ENCODE measurements at regions not wholly inside any gene's neighbourhood (a gene's known extent, or its start where the extent isn't known, plus 50 kb on each side); places are given as distances from the start of the nearest gene placed in this dataset.
"Not testable (repeated sequence)": the region's sequence is repeated elsewhere in the genome, so short reads cannot be mapped to it uniquely, and the experiment has no call there.

- in situ Hi-C loops (cut with HindIII; ENCODE audit: low sequenced_read_pairs): no loop called here
Observed at GRCh38 chr3:161599697-161600096, 103.1 kb downstream of the OTOL1 start.

- in situ Hi-C loops (cut with HindIII; ENCODE audit: low sequenced_read_pairs): no loop called here
Observed at GRCh38 chr3:161600173-161600572, 103.6 kb downstream of the OTOL1 start.

- in situ Hi-C loops (cut with HindIII; ENCODE audit: low sequenced_read_pairs): no loop called here
Observed at GRCh38 chr3:161602475-161602874, 105.9 kb downstream of the OTOL1 start.

GRCh38 chr3:161602918-161603317 is 106.3 kb downstream of the OTOL1 start:
- in situ Hi-C loops (cut with HindIII; ENCODE audit: low sequenced_read_pairs): no loop called here

GRCh38 chr3:161607056-161607455 is 110.4 kb downstream of the OTOL1 start:
- in situ Hi-C loops (cut with HindIII; ENCODE audit: low sequenced_read_pairs): no loop called here

- in situ Hi-C loops (cut with HindIII; ENCODE audit: low sequenced_read_pairs): no loop called here
Observed at GRCh38 chr3:161619351-161619750, 122.7 kb downstream of the OTOL1 start.

GRCh38 chr3:161630794-161631193 is 134.2 kb downstream of the OTOL1 start:
- in situ Hi-C loops (cut with HindIII; ENCODE audit: low sequenced_read_pairs): no loop called here

GRCh38 chr3:161631536-161631935 is 134.9 kb downstream of the OTOL1 start:
- in situ Hi-C loops (cut with HindIII; ENCODE audit: low sequenced_read_pairs): no loop called here

- in situ Hi-C loops (cut with HindIII; ENCODE audit: low sequenced_read_pairs): no loop called here
Observed at GRCh38 chr3:161637559-161637958, 141.0 kb downstream of the OTOL1 start.

- in situ Hi-C loops (cut with HindIII; ENCODE audit: low sequenced_read_pairs): not testable (repeated sequence)
Observed at GRCh38 chr3:161639095-161639494, 142.5 kb downstream of the OTOL1 start.

GRCh38 chr3:161640181-161640580 is 143.6 kb downstream of the OTOL1 start:
- in situ Hi-C loops (cut with HindIII; ENCODE audit: low sequenced_read_pairs): no loop called here

- in situ Hi-C loops (cut with HindIII; ENCODE audit: low sequenced_read_pairs): no loop called here
Observed at GRCh38 chr3:161641287-161641686, 144.7 kb downstream of the OTOL1 start.

GRCh38 chr3:161644891-161645635 is 148.5 kb downstream of the OTOL1 start:
- in situ Hi-C loops (cut with HindIII; ENCODE audit: low sequenced_read_pairs): no loop called here

- in situ Hi-C loops (cut with HindIII; ENCODE audit: low sequenced_read_pairs): no loop called here
Observed at GRCh38 chr3:161647936-161648470, 151.4 kb downstream of the OTOL1 start.

GRCh38 chr3:161649900-161650484 is 153.4 kb downstream of the OTOL1 start:
- in situ Hi-C loops (cut with HindIII; ENCODE audit: low sequenced_read_pairs): no loop called here

GRCh38 chr3:161657786-161658185 is 161.2 kb downstream of the OTOL1 start:
- in situ Hi-C loops (cut with HindIII; ENCODE audit: low sequenced_read_pairs): no loop called here

GRCh38 chr3:161671141-161671540 is 174.5 kb downstream of the OTOL1 start:
- in situ Hi-C loops (cut with HindIII; ENCODE audit: low sequenced_read_pairs): no loop called here

GRCh38 chr3:161672478-161672877 is 175.9 kb downstream of the OTOL1 start:
- in situ Hi-C loops (cut with HindIII; ENCODE audit: low sequenced_read_pairs): no loop called here

GRCh38 chr3:161673866-161674265 is 177.3 kb downstream of the OTOL1 start:
- in situ Hi-C loops (cut with HindIII; ENCODE audit: low sequenced_read_pairs): no loop called here

- in situ Hi-C loops (cut with HindIII; ENCODE audit: low sequenced_read_pairs): no loop called here
Observed at GRCh38 chr3:161674402-161674801, 177.8 kb downstream of the OTOL1 start.

- in situ Hi-C loops (cut with HindIII; ENCODE audit: low sequenced_read_pairs): not testable (repeated sequence)
Observed at GRCh38 chr3:161681831-161682230, 185.2 kb downstream of the OTOL1 start.

- in situ Hi-C loops (cut with HindIII; ENCODE audit: low sequenced_read_pairs): no loop called here
Observed at GRCh38 chr3:161682715-161683114, 186.1 kb downstream of the OTOL1 start.

Data from endothelial cell of hepatic sinusoid (primary cell).